ENCODE measurements at regions not wholly inside any gene's neighbourhood (a gene's known extent, or its start where the extent isn't known, plus 50 kb on each side); places are given as distances from the start of the nearest gene placed in this dataset.

- peaks cover 0 to 21% (median 2%) of the 10 kb centered on the region in 5 donors for H3K4me1 ChIP-seq (ENCODE audit: control insufficient read depth in 5 of 5, insufficient read depth in 5 of 5, low read length in 5 of 5)
- no peak overlapping the region for H3K9ac ChIP-seq (ENCODE audit: insufficient read depth in 1 of 2, low read length in 2 of 2)
- H3K9me3 ChIP-seq (ENCODE audit: control insufficient read depth in 4 of 4, insufficient read depth in 3 of 4, low read length in 3 of 4) = peaks cover 0 to 4% (median 0%) of the 10 kb centered on the region in 4 donors
- no peaks in the 10 kb centered on the region for H3K27me3 ChIP-seq (ENCODE audit: control insufficient read depth in 3 of 3, insufficient read depth in 3 of 3, low read length in 2 of 3)
- H3K36me3 ChIP-seq (ENCODE audit: control insufficient read depth in 4 of 4, insufficient read depth in 4 of 4, low read length in 4 of 4) = no peaks in the 10 kb centered on the region
- no peak for TF ChIP-seq CTCF (IDR thresholded peaks at IDR 0.05; ENCODE audit: control extremely low read depth, extremely low read depth)
- no peak for DNase-seq
- WGBS, 2 donors = 90 to 97% methylated on average over 2 of the region's 2 CpGs
- ATAC-seq (ENCODE audit: insufficient read depth, low FRiP score) = no peak
- no peak overlapping the region for H3K27ac ChIP-seq (ENCODE audit: low read depth in 1 of 2, low read length in 1 of 2)
- no peak overlapping the region for H3K4me3 ChIP-seq
These were observed 183.6 kb downstream of the PLPP3 start for GRCh38 chr1:56395776-56396175.

- no peak for DNase-seq
- WGBS, 2 donors = 73 to 96% methylated on average over 6 of the region's 6 CpGs
- Histone ChIP-seq H3K4me1 (ENCODE audit: control insufficient read depth in 5 of 5, insufficient read depth in 5 of 5, low read length in 5 of 5) (peaks cover 0 to 18% (median 5%) of the 10 kb centered on the region in 5 donors), H3K9me3 (ENCODE audit: control insufficient read depth in 4 of 4, insufficient read depth in 3 of 4, low read length in 3 of 4) (no peaks in the 10 kb centered on the region), H3K36me3 (ENCODE audit: control insufficient read depth in 4 of 4, insufficient read depth in 4 of 4, low read length in 4 of 4) (no peaks in the 10 kb centered on the region), H3K9ac (ENCODE audit: insufficient read depth in 1 of 2, low read length in 2 of 2) (no peak overlapping the region), H3K4me3 (no peak overlapping the region), H3K27me3 (ENCODE audit: control insufficient read depth in 3 of 3, insufficient read depth in 3 of 3, low read length in 2 of 3) (no peaks in the 10 kb centered on the region), H3K27ac (ENCODE audit: low read depth in 1 of 2, low read length in 1 of 2) (no peak overlapping the region)
- ATAC-seq (ENCODE audit: insufficient read depth, low FRiP score) = no peak
- no peak for TF ChIP-seq CTCF (IDR thresholded peaks at IDR 0.05; ENCODE audit: control extremely low read depth, extremely low read depth)
These were observed 185.1 kb downstream of the PLPP3 start for GRCh38 chr1:56394298-56394697.

- Histone ChIP-seq H3K9me3 (ENCODE audit: control insufficient read depth in 4 of 4, insufficient read depth in 3 of 4, low read length in 3 of 4) (no peaks in the 10 kb centered on the region), H3K4me1 (ENCODE audit: control insufficient read depth in 5 of 5, insufficient read depth in 5 of 5, low read length in 5 of 5) (peaks cover 0 to 5% (median 1%) of the 10 kb centered on the region in 5 donors), H3K36me3 (ENCODE audit: control insufficient read depth in 4 of 4, insufficient read depth in 4 of 4, low read length in 4 of 4) (no peaks in the 10 kb centered on the region), H3K27me3 (ENCODE audit: control insufficient read depth in 3 of 3, insufficient read depth in 3 of 3, low read length in 2 of 3) (no peaks in the 10 kb centered on the region), H3K27ac (ENCODE audit: low read depth in 1 of 2, low read length in 1 of 2) (no peak overlapping the region), H3K4me3 (no peak overlapping the region), H3K9ac (ENCODE audit: insufficient read depth in 1 of 2, low read length in 2 of 2) (no peak overlapping the region)
- DNase-seq (no peak), ATAC-seq (ENCODE audit: insufficient read depth, low FRiP score) (no peak)
- TF ChIP-seq CTCF (IDR thresholded peaks at IDR 0.05; ENCODE audit: control extremely low read depth, extremely low read depth) = no peak
- 80 to 84% methylated on average over 16 of the region's 16 CpGs for WGBS, 2 donors
These were observed 188.2 kb downstream of the PLPP3 start for GRCh38 chr1:56390934-56391731.
